ENCODE measurements at regions not wholly inside any gene's neighbourhood (a gene's known extent, or its start where the extent isn't known, plus 50 kb on each side); places are given as distances from the start of the nearest gene placed in this dataset.

DNA sequence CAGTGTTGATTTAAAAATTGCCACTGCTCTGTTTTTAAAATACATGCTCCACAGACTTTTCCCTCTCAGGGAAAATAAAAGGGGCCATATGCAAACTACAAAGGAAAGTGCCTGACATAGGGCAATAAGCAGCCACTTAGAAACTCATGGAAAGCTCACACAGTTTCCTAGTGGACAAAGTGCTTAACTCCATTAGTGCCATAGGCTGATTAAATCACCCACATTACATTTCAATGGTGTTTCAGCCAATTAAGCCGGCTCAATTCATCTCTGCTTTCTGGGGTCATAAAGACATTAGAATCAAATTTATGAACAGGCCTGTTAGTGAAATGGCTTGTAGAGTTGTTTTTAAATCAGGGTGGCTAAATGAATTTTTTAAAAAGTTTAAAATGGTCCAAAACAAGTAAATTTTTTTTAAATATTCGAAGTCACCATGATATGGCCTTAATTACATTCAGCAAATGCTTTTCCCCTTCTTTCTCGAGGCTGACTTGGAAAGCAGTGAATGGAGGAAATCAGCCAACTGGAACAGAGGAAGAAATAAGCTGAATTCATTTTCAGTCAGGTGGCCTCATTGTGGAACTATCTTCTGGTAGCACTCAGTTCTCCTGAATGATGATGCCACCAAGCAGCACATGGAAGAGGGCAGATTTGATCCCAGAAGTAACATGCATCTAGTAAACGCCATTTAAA lies 2305.1 kb upstream of the AGA start:
- no peak for DNase-seq (ENCODE audit: low read depth)
- TF ChIP-seq, protein P1, sequence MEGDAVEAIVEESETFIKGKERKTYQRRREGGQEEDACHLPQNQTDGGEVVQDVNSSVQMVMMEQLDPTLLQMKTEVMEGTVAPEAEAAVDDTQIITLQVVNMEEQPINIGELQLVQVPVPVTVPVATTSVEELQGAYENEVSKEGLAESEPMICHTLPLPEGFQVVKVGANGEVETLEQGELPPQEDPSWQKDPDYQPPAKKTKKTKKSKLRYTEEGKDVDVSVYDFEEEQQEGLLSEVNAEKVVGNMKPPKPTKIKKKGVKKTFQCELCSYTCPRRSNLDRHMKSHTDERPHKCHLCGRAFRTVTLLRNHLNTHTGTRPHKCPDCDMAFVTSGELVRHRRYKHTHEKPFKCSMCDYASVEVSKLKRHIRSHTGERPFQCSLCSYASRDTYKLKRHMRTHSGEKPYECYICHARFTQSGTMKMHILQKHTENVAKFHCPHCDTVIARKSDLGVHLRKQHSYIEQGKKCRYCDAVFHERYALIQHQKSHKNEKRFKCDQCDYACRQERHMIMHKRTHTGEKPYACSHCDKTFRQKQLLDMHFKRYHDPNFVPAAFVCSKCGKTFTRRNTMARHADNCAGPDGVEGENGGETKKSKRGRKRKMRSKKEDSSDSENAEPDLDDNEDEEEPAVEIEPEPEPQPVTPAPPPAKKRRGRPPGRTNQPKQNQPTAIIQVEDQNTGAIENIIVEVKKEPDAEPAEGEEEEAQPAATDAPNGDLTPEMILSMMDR (IDR thresholded peaks at IDR 0.05; ENCODE audit: low read length, missing control alignments), result no peak
- H3K4me3 ChIP-seq (replicated peaks; ENCODE audit: low read depth, low read length), result no peak overlapping the region

DNA sequence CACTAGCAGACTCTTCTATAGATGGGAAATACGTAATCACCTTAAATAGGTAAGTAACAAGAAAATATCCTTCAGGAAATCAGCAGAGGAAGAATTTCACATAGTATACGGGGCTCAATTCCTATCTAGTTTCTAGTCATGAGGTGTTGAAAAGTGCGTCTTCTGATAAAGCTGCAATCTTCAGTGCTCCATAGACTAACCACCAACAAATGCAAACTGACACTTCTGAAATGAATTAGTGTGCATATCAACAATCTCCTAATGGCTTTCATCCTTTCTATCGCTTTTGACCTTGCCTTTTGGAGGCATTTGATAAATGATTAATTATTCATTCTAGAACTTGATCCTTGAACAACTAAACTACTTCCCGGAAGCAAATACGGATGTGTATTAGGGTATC lies 2306.6 kb upstream of the AGA start:
- no peak overlapping the region for H3K4me3 ChIP-seq (replicated peaks; ENCODE audit: low read depth, low read length)
- DNase-seq (ENCODE audit: low read depth), result no peak
- TF ChIP-seq, protein P1 (IDR thresholded peaks at IDR 0.05; ENCODE audit: low read length, missing control alignments), result no peak

DNA sequence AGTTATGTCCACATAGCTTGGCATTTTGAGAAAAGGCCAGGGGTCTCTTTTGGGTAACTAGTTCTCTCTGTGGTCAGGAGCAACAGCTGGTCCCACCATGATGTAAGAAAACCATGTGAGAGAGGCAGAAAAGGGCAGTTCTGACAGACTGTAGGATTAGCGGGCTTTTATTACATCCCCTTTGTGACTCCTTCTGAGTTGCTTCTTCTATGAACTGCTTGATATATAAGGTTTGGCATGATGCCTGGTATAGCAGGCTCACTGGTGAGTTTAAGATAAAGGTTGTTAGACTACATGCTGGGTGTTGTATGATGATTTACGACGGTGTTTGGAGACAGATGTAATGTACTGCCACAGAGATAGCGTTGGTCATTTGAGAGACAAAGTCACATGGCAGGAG lies 2308.1 kb upstream of the AGA start:
- no peak for DNase-seq (ENCODE audit: low read depth)
- H3K4me3 ChIP-seq (replicated peaks; ENCODE audit: low read depth, low read length), result no peak overlapping the region
- TF ChIP-seq, protein P1 (IDR thresholded peaks at IDR 0.05; ENCODE audit: low read length, missing control alignments), result no peak

DNA sequence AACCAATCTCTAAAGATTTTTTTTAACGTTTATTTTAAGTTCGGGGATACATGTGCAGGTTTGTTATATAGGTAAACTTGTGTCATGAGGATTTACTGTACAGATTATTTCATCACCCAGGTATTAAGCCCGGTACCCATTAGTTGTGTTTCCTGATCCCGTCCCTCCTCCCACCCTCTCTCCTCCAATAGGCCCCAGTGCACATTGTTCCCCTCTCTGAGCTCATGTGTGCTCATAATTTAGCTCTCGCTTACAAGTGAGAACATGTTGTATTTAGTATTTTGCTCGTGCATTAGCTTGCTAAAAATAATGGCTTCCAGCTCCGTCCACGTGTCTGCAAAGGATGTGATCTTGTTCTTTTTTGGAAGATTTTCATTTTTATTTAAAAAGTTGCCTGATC lies 2309.4 kb upstream of the AGA start:
- TF ChIP-seq, protein P1 (IDR thresholded peaks at IDR 0.05; ENCODE audit: low read length, missing control alignments), result no peak

DNA sequence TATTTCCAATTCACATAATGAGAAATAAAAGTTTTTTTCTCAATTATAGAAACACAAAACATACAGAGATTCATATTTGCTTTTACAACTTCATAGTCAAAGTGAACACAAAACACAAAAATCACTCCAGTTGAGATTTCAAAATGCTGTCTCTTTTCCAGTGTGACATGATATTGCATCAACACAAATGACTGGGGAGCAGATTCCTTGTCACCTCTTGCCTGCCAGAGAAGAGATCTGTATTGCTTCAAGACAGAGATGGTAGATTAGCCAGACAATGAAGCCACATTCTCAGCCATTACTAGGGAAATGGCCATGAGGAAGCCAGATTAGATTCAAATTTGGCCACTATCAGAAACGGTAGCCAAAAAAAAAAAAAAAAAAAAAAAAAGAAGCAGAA lies 2313.1 kb upstream of the AGA start:
- DNase-seq (ENCODE audit: low read depth), result no peak
- no peak overlapping the region for H3K4me3 ChIP-seq (replicated peaks; ENCODE audit: low read depth, low read length)
- TF ChIP-seq, protein P1 (IDR thresholded peaks at IDR 0.05; ENCODE audit: low read length, missing control alignments), result no peak

More for the DNA sequence above, 2309.4 kb upstream of the AGA start:
- no peak overlapping the region for H3K4me3 ChIP-seq (replicated peaks; ENCODE audit: low read depth, low read length)
- no peak for DNase-seq (ENCODE audit: low read depth)

DNA sequence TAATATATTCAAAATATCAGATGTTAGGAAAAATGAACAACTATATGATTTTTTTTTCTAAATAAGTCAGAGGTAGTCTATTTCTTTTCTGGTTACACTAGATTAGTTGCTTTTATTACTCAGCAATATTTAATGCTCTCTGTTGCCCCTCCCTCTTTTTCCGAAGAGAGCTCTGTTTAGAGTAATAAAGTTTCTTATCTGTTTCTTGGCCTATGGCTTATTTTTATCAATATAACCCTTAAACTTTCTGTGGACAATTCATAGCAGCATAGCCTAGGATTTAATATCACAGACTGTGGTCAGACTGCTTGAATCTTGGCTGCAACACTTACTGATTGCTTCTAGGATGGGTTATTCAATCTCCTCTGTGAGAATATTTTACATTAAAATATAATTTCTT lies 2315.4 kb upstream of the AGA start:
- TF ChIP-seq, protein P1 (IDR thresholded peaks at IDR 0.05; ENCODE audit: low read length, missing control alignments), result no peak
- H3K4me3 ChIP-seq (replicated peaks; ENCODE audit: low read depth, low read length), result no peak overlapping the region

DNA sequence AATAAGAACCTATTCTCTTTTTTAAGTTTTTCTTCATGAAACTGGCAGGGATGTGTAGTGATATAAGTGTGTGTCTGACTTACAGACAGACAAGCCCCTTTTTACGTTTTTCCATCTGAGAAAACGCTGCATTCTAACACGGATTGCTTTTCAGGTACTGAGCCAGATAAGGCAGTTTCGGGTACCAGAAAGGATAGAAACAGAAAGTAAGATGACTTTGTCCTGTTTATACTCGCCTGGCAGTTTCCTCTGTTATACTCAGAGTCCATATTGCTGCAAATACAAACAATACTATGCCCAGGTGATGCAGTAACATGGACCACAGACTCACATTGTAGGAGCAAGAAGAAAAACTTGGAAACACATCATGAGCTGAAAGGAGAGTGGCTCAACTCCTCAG lies 2320.6 kb upstream of the AGA start:
- TF ChIP-seq, protein P1 (IDR thresholded peaks at IDR 0.05; ENCODE audit: low read length, missing control alignments), result no peak
- no peak overlapping the region for H3K4me3 ChIP-seq (replicated peaks; ENCODE audit: low read depth, low read length)
- DNase-seq (ENCODE audit: low read depth), result no peak

More for the DNA sequence above, 2315.4 kb upstream of the AGA start:
- DNase-seq (ENCODE audit: low read depth), result no peak
